H9 (cell line): ENCODE measurements at regions not wholly inside any gene's neighbourhood (a gene's known extent, or its start where the extent isn't known, plus 50 kb on each side); places are given as distances from the start of the nearest gene placed in this dataset.

ENCODE experiments used
- DNase-seq: peaks from one replicate; pipeline ENCODE4 v3.0.0-alpha.2; 2017
- H2AFZ ChIP-seq: one replicate; pipeline ENCODE4 v1.6.1; 2013; ENCODE audit warnings: mild to moderate bottlenecking, low read length, control low read depth, moderate library complexity
- H2AK5ac ChIP-seq: 2 replicates; pipeline ENCODE4 v1.6.1; 2013; ENCODE audit warnings: low read length, control low read depth, mixed read lengths; ENCODE audit not compliant: insufficient read length
- H2BK120ac ChIP-seq: one replicate; pipeline ENCODE4 v1.6.1; 2013; ENCODE audit warnings: low read depth, mild to moderate bottlenecking, low read length, control low read depth, inconsistent platforms; ENCODE audit not compliant: poor library complexity, severe bottlenecking
- H2BK12ac ChIP-seq: 2 replicates; pipeline ENCODE4 v1.6.1; 2013; ENCODE audit warnings: low read length, control low read depth, mixed read lengths, low read depth; ENCODE audit not compliant: insufficient read length
- H2BK15ac ChIP-seq: 2 replicates; pipeline ENCODE4 v1.6.1; 2013; ENCODE audit warnings: low read depth, low read length, control low read depth
- H2BK20ac ChIP-seq: one replicate; pipeline ENCODE4 v1.6.1; 2013; ENCODE audit warnings: low read depth, mild to moderate bottlenecking, low read length, control low read depth, inconsistent platforms; ENCODE audit not compliant: poor library complexity, severe bottlenecking
- H2BK5ac ChIP-seq: 2 replicates; pipeline ENCODE4 v1.6.1; 2013; ENCODE audit warnings: low read length, control low read depth, mixed read lengths; ENCODE audit not compliant: insufficient read length
- H3K14ac ChIP-seq: 2 replicates; pipeline ENCODE4 v1.6.1; 2013; ENCODE audit warnings: low read length, control low read depth; ENCODE audit not compliant: insufficient read depth
- H3K18ac ChIP-seq: 2 replicates; pipeline ENCODE4 v1.6.1; 2013; ENCODE audit warnings: low read depth, mild to moderate bottlenecking, mixed read lengths, low read length, control low read depth; ENCODE audit not compliant: insufficient read length
- H3K23ac ChIP-seq: 2 replicates; pipeline ENCODE4 v1.6.1; 2013; ENCODE audit warnings: low read length, control low read depth, mixed read lengths, low read depth; ENCODE audit not compliant: insufficient read length
- H3K23me2 ChIP-seq: 2 replicates; pipeline ENCODE4 v1.6.1; 2013; ENCODE audit warnings: low read depth, mild to moderate bottlenecking, mixed read lengths, low read length, control low read depth; ENCODE audit not compliant: insufficient read length, poor library complexity, severe bottlenecking
- H3K27ac ChIP-seq: 2 replicates; pipeline ENCODE4 v1.5.1; 2013; ENCODE audit warnings: low read length, control low read depth, mixed read lengths, low read depth; ENCODE audit not compliant: insufficient read length
- H3K27me3 ChIP-seq: 2 replicates; pipeline ENCODE4 v1.6.1; 2013; ENCODE audit warnings: low read length, control low read depth, inconsistent platforms; ENCODE audit not compliant: insufficient read depth
- H3K4ac ChIP-seq: 2 replicates; pipeline ENCODE4 v1.6.1; 2013; ENCODE audit warnings: low read depth, mild to moderate bottlenecking, control low read depth, inconsistent platforms, low read length, moderate library complexity
- H3K4me1 ChIP-seq: 2 replicates; pipeline ENCODE4 v1.6.1; 2013; ENCODE audit warnings: low read length, control low read depth, inconsistent platforms; ENCODE audit not compliant: insufficient read depth
- H3K4me2 ChIP-seq: 2 replicates; pipeline ENCODE4 v1.6.1; 2013; ENCODE audit warnings: low read length, control low read depth, mixed read lengths; ENCODE audit not compliant: insufficient read length, insufficient read depth
- H3K56ac ChIP-seq: 2 replicates; pipeline ENCODE4 v1.6.1; 2013; ENCODE audit warnings: low read depth, mild to moderate bottlenecking, mixed read lengths, low read length, control low read depth; ENCODE audit not compliant: insufficient read length
- H3K79me1 ChIP-seq: 2 replicates; pipeline ENCODE4 v1.6.1; 2013; ENCODE audit warnings: low read depth, mild to moderate bottlenecking, moderate library complexity, low read length, control low read depth, inconsistent platforms; ENCODE audit not compliant: insufficient read depth, poor library complexity, severe bottlenecking
- H3K79me2 ChIP-seq: 2 replicates; pipeline ENCODE4 v1.6.1; 2013; ENCODE audit warnings: low read length, control low read depth, inconsistent platforms; ENCODE audit not compliant: insufficient read depth
- H3K9ac ChIP-seq: 2 replicates; pipeline ENCODE4 v1.6.1; 2013; ENCODE audit warnings: low read length, control low read depth, mixed read lengths; ENCODE audit not compliant: insufficient read length; ENCODE audit errors: extremely low read depth
- H3K9me3 ChIP-seq: one replicate; pipeline ENCODE4 v1.6.1; 2013; ENCODE audit warnings: low read depth, low read length, inconsistent platforms; ENCODE audit not compliant: control insufficient read depth
- H3T11ph ChIP-seq: one replicate; pipeline ENCODE4 v1.6.1; 2013; ENCODE audit warnings: mild to moderate bottlenecking, low read length, control low read depth, inconsistent platforms
- H4K20me1 ChIP-seq: one replicate; pipeline ENCODE4 v1.6.1; 2013; ENCODE audit not compliant: control insufficient read depth, insufficient read length, insufficient read depth
- H4K5ac ChIP-seq: 2 replicates; pipeline ENCODE4 v1.6.1; 2013; ENCODE audit warnings: low read depth, mild to moderate bottlenecking, mixed read lengths, low read length, control low read depth; ENCODE audit not compliant: insufficient read length
- H4K8ac ChIP-seq: replicated peaks from 2 replicates; pipeline ENCODE4 v1.6.1; 2013; ENCODE audit warnings: low read length, control low read depth, mixed read lengths, low read depth; ENCODE audit not compliant: insufficient read length
- H4K91ac ChIP-seq: 2 replicates; pipeline ENCODE4 v1.6.1; 2013; ENCODE audit warnings: low read depth, mild to moderate bottlenecking, moderate library complexity, mixed read lengths, low read length, control low read depth; ENCODE audit not compliant: insufficient read length
- H3K27ac Mint-ChIP-seq, 3 experiments: 2 replicates in 2 of 3; 3 replicates in 1 of 3; pipeline ENCODE4 v1.8.0; 2020 to 2021; ENCODE audit warnings: mixed read lengths in 3 of 3, mild to moderate bottlenecking in 1 of 3, moderate library complexity in 1 of 3
- H3K27me3 Mint-ChIP-seq: 2 replicates; pipeline ENCODE4 v1.8.0; 2021; ENCODE audit warnings: low read depth, mild to moderate bottlenecking, moderate library complexity, mixed read lengths
- H3K36me3 Mint-ChIP-seq, 3 experiments: 2 replicates in 2 of 3; 3 replicates in 1 of 3; pipeline ENCODE4 v1.8.0; 2020 to 2021; ENCODE audit warnings: low read depth in 3 of 3, mixed read lengths in 3 of 3; ENCODE audit not compliant: insufficient read depth in 1 of 3
- H3K4me1 Mint-ChIP-seq, 2 experiments: 2 replicates each; pipeline ENCODE4 v1.8.0; 2020; ENCODE audit warnings: mixed read lengths in 2 of 2
- H3K4me3 Mint-ChIP-seq, 2 experiments: 2 replicates in 1 of 2; 3 replicates in 1 of 2; pipeline ENCODE4 v1.8.0; 2020 to 2021; ENCODE audit warnings: mild to moderate bottlenecking in 2 of 2, mixed read lengths in 2 of 2, moderate library complexity in 1 of 2
- H3K9me3 Mint-ChIP-seq, 2 experiments: 2 replicates in 1 of 2; 3 replicates in 1 of 2; pipeline ENCODE4 v1.8.0; 2020; ENCODE audit warnings: mild to moderate bottlenecking in 2 of 2, mixed read lengths in 2 of 2, moderate library complexity in 1 of 2
- CTCF ChIP-seq: fragments of 200-600 bp; sonication (generic); conservative IDR thresholded peaks from 3 replicates; pipeline ENCODE4 v1.8.0; 2021; ENCODE audit warnings: antibody characterized with exemption, mild to moderate bottlenecking
- WGBS: extraction: QIAGEN DNeasy Blood & Tissue Kit; methylation state at CpG from one replicate; pipeline ENCODE4 v1.1.7; 2013; ENCODE audit warnings: missing lambda C conversion rate, low lambda C conversion rate, mixed read lengths; ENCODE audit not compliant: insufficient read length; ENCODE audit errors: extremely low coverage; 5-methylcytosine and 5-hydroxymethylcytosine counted together

DNA sequence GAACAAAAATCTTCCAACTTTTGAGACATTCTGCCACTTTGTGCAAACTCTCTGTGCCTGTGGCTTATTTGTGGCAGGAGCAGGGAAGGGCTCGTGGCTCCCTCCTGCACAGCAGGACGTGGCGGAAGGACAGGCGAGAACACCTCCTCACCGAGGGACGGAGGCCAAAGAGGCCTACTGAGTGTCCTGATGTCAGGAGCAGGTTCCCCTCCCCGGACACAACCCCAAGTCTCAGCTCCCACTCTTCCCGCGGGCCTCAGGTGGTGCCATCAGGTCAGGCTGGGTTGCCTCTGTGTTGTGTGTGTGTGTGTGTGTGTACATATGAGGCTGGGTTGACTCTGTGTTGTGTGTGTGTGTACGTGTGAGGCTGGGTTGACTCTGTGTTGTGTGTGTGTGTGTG is 136.8 kb upstream of the LPCAT1 start:
- Histone ChIP-seq H3K56ac (no peak overlapping the region), H3K14ac (no peak overlapping the region), H3K9me3 (no peaks in the 10 kb centered on the region), H3K79me1 (no peaks in the 10 kb centered on the region), H2BK15ac (no peak overlapping the region), H3K4ac (no peak overlapping the region), H3K4me1 (no peaks in the 10 kb centered on the region), H3T11ph (no peak overlapping the region), H3K9ac (no peak overlapping the region), H2BK20ac (no peak overlapping the region), H3K18ac (no peak overlapping the region), H2BK5ac (no peak overlapping the region), H3K4me2 (no peak overlapping the region), H3K23ac (no peak overlapping the region), H4K91ac (no peak overlapping the region), H4K5ac (no peak overlapping the region), H2BK120ac (no peak overlapping the region), H3K27ac (no peak overlapping the region), H2AFZ (no peak overlapping the region), H4K8ac (no peak overlapping the region), H3K23me2 (no peaks in the 10 kb centered on the region), H3K27me3 (no peaks in the 10 kb centered on the region), H4K20me1 (no peaks in the 10 kb centered on the region), H2BK12ac (no peak overlapping the region), H3K79me2 (no peaks in the 10 kb centered on the region), H2AK5ac (no peak overlapping the region)
- WGBS: no CpG with 5 or more reads among the region's 10 CpGs
- Mint-ChIP-seq H3K4me1 (peaks cover 0 to 7% of the 10 kb centered on the region in 2 experiments; a peak in 2 of 4 replicates), H3K9me3 (no peaks in the 10 kb centered on the region; a peak in 1 of 5 replicates), H3K36me3 (no peaks in the 10 kb centered on the region), H3K27me3 (peaks cover 35% of the 10 kb centered on the region), H3K27ac (0 out of 7 replicates have a peak overlapping the region, but pooled peaks of 1 of the 3 experiments have one; percentile 32), H3K4me3 (no peak overlapping the region)
- peak; percentile 19 for DNase-seq
- no peak for TF ChIP-seq CTCF
